Fibroblast of skin of right biceps (primary cell): ENCODE measurements at regions not wholly inside any gene's neighbourhood (a gene's known extent, or its start where the extent isn't known, plus 50 kb on each side); places are given as distances from the start of the nearest gene placed in this dataset.
A peak's percentile ranks its signal among the peaks of the same experiment; 100 is the strongest.

Source experiments
- DNase-seq: peaks from one replicate; pipeline ENCODE4 v3.0.0-alpha.2; 2013

DNA sequence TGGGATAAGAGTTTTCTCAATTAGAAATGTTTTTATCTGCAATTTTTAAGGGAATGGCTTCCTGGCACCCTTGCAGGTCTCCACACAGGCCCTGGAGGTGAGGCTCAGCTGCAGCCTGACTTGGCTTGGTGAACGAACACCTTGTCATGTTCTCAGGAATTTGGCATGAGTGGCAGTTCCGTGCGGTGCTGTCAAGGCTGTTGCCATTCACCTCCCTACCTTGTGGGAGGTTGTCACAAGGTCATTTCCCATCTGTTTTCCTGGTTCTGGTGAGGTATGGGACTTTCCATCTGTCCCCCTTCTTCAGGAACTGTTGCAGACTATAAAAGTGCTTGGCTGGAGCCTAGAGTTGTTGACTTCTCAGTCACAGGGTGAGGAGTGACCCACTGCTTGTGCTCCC is 82.9 kb downstream of the ELOVL4 start:
- DNase-seq: no peak

DNA sequence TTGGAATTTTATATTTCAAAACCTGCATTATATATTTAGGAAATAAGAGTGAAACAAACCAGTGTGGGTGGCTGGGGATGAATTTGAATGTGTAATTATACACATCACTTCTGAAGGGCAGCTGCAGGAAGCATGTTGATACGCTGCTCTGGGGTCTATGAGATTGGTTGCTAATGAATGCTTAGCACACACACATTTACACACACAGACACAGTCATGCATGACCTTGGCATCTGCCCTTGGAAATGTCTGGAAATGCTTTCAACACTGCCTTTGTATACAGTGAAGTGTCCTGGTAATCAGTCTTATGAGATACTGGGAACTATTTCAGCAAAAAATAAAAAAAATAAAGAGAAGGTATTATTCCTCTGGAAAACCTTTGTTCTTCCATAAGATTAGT is 83.4 kb downstream of the ELOVL4 start:
- no peak for DNase-seq

DNA sequence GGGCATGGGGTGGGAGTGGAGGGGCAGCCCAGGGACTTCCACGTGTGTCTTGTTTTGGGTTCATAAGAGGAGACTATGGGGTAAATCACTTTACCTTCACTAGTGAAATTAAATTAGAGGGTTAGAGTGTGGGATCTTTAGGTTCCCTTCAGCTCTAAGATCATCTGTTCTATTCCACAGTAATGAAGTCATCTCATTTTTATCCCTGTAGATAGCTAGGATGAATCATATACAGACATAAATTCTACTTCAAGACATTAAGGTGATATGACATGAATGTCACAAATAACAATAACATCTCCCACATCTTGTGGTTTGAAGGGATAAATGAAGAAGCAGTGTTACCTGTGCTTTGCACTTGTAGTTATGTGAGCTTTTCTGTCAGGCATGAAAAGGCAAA is 83.8 kb downstream of the ELOVL4 start:
- no peak for DNase-seq

GRCh38 chr6:79862711-79863110 is 84.6 kb downstream of the ELOVL4 start:
- no peak for DNase-seq

DNA sequence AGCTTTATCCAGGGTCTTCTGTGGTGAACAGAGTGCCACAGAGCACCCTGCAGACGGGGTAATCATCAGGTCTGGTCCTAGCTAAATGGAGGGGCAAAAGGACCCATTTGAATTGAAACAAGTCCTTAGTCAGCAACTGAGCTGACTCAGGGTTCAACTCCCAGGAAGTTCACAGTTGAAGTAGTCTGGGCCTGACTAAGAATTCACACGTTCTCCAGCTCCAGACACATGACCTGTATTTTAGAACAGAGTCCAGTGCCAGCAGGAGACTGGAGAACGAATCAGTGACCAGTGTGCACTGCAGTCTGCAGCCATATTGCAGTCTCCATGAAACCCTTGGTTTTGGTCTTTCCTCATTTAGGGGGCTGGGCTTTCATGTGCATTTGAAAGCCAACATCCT is 85.2 kb downstream of the ELOVL4 start:
- no peak for DNase-seq

GRCh38 chr6:79861023-79861422 is 86.3 kb downstream of the ELOVL4 start:
- no peak for DNase-seq

DNA sequence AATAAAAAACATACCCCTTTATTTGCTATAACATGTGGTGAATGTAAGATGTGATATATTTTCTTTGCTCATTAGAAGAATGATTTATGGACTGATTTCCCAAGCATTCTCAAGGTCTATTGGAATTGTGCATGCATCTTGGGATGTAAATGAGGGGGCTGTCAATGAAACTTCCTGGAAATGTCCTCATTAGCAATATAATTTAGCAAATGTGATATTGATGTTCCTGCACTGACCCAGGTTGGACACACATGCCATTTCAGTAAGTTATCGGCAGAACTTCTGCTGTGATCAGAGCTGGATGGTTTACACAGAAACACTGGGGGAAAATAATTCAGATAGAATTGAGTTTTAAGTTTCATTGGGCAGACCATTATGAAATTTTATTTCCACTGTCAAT is 99.9 kb downstream of the ELOVL4 start:
- DNase-seq: no peak

GRCh38 chr6:79842376-79843040 is 104.8 kb downstream of the ELOVL4 start:
- no peak for DNase-seq

DNA sequence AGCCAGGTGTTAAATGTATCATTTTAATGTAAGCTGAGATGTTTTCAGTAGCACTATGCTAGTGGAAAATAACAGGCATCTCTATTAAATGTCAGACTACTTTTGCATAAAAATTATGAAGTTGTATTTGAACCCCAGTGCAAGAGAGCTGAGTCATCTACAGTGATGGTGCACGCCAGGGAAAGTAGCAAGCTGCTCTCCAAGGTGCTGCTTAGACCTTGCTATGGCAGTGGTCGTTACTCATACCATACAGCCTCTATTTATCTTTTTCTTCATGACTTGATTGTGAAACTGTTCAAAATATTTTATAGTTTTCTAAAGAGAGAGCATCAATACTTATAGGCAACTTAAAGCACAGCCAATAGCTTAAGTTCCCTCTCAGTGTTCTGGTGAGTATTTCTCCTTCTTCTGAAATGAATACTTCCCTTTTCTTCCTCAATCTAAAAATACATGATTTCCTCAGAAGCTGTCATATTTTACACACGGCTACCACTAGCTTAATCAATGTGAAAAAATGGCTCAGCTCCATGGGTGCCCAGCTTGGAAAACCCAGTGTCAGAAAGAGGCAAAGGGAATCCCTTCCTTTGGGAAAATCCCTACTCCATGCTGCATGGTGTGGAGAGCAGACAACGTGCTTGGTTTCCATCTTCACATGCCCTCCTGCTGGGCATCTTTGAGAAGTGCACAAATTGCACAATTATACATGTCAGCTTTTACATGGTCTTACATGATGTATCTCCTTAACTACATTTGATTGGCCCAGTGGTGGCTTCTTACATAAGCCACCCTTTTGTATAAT is 105.6 kb downstream of the ELOVL4 start:
- DNase-seq: peak; percentile 7

DNA sequence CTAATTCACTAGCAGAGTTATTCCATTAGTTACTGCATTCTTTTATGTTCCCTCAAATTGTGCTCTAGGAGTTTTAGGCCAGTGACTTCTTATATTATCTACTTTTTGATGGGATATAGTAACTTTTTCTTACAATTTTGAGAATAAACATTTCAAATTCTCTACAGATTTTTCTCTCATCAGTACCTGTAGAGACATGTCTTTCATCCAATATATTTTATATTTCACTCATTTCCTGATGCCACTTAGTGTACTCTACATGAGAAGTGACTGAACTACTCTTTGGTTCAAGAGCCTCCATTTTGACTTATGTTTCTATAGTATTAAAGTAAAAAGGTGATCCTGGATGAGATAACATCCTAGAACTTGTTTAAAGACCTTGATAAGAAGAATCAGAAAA is 108.5 kb downstream of the ELOVL4 start:
- DNase-seq: no peak

GRCh38 chr6:79833964-79834284 is 113.4 kb downstream of the ELOVL4 start:
- DNase-seq: peak; percentile 81

GRCh38 chr6:79833264-79833963 is 113.9 kb downstream of the ELOVL4 start:
- DNase-seq: peak; percentile 63

DNA sequence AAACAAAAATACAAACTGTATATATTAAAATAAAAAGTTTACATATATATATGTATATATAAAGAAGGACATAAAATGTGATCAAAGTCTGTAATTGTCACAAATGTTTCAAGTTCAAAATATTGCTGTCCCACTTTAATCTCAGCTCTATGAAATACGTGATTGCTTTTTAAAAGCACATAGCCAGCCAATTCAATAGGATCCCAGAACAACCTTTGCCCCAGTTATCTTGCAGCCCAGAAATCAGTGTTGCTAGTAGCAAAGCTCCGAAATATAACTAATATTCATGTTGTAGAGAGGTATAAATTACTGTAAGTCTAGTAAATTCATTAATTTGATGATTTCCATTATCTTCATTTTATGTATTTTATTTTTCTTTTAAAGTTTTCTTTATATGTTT is 114.6 kb downstream of the ELOVL4 start:
- no peak for DNase-seq

DNA sequence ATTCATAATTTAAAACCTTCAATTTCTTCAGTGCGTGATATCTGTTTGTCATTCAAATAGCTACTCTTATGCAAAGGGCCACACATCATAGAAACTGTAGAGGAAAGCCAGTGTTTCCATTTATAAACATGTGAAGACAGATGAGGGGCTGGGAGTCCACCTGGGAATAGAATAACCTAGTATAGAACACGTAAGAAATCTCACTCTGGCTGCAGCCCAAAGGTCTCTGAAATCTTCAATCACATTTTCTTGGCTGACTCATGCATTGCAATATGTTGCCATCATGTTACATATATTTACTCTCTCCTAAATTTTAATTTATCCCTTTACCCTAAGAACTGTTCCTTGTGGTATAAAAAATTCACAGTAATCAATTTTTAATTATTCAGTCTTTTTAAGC is 123.2 kb downstream of the ELOVL4 start:
- DNase-seq: peak; percentile 65

GRCh38 chr6:79821859-79822258 is 125.5 kb downstream of the ELOVL4 start:
- DNase-seq: peak; percentile 18

DNA sequence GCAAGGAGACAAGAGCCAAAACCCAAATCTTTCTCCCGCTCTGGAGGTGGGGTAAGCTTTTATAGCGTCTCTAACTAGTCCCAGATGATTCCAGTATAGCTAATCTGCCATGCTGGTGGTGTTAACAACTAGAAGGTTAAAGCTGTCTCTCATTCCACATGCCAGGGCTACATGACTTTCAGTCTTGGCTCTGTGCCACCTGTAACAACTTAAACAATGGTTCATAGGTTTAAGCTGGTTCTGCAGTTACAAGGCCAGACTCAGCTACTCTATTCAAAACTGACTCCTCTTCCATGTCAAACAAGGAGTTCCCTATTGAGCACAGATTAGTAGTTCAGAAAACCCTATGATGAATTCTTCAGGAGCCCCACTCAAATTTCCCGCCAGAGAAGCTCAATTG is 128.9 kb downstream of the ELOVL4 start:
- DNase-seq: peak; percentile 24

GRCh38 chr6:79814940-79815339 is 132.4 kb downstream of the ELOVL4 start:
- DNase-seq: no peak

DNA sequence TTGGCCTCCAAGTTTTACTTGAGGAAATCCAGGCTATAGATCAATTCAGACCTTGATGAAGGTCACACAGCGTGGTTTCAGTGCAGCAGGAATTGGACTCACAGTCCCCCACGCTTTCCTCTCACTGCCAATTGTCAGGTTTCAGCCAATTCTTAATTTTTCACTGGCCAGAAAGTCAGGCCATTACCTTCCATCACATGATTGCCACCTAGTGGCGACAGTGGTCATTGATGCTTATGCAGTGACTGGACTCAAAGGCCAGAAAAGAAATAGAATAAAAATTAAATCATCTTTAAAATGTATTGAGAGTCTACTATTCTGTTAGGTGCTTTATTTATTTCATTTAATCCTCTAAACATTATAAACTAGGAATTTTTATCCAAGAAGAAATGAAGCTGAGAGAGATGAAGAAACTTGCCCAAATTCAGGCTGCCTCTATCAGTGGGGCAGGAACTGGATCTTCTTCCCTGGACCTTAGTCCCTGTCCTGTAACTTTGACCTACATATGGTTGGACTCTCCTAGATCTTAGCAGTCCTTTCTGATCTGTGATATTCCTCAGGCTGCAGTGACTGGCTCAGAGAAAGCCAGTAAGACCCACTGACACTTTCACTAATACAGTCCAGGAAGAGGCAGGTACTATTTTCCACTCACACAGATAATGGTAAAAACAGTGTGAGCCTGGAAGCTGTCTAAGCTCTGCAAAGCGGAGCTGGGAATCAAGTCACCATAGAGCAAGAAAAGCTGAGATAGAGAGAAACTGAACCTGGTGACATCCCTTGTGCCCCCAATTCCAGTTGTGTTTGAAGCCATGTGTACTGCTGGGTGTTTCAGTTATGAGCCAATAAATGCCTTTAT is 133.3 kb downstream of the ELOVL4 start:
- peak; percentile 57 for DNase-seq

GRCh38 chr6:79813143-79813850 is 134.1 kb downstream of the ELOVL4 start:
- peak; percentile 38 for DNase-seq

DNA sequence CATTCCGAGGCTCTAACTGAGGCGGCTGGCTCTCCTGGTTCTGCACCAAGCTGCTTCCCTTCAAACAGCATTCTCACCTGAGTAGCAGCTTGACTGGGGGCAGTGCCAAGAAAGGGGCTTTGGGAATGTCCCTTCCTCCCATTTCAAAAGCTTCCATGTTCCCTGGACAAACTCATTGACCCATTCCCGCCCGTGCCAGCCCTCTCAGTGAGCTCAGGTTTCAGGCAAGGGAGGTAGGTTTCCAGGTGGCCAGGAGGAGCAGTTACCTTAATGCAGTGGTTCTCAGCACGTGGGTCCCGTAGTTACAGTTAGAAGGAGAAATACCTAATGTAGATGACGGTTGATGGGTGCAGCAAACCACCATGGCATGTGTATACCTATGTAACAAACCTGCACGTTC is 135.2 kb downstream of the ELOVL4 start:
- no peak for DNase-seq

DNA sequence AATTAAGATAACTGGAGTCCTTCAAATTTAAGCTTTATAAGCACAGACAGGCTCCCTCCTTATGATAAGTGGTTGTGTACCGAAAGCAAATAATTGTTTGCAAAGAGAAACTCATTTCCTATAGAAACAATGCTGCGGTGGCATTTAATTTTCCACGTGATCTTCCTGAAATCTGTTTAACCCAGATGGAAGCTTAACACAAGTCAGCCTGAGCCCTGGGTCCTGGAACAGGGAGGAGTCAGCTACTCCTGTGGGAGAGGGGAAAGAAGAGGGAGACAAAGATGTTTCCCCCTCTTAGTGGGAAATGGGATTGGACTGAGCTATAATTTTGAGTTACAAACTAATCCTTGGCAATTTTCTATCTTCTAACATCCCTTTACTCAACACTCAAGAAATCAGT is 136.5 kb downstream of the ELOVL4 start:
- no peak for DNase-seq

DNA sequence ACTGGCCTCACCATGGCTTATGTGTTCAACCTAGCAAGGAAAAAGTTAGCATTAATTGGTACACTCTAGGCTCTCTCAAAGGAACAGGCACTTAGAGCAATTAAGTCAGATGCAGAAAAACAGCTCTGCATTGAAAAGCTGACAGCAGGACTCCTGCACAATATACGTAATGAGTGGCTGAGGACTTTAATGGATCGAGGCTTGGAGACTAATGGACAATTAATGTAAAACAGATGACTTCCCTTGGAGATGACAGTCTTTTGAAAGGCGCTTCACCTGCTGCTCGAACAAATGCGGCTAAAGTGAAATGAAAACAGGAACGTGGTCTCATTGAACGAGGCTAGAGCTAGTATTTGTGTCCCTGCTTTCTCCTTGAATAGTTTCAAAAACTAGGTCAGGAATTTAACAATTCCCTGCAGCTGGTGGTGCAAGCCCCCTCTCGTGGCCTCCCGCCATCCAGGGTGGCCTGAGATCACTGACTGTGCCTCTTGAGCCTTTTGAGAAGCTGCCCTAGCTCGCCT is 137.1 kb downstream of the ELOVL4 start:
- DNase-seq: peak; percentile 26
